Dermis blood vessel endothelial cell (primary cell): ENCODE measurements at regions not wholly inside any gene's neighbourhood (a gene's known extent, or its start where the extent isn't known, plus 50 kb on each side); places are given as distances from the start of the nearest gene placed in this dataset.
"Not testable (repeated sequence)": the region's sequence is repeated elsewhere in the genome, so short reads cannot be mapped to it uniquely, and the experiment has no call there.

Experiments used
- DNase-seq: peaks from one replicate; pipeline ENCODE4 v3.0.0; 2010

GRCh38 chr5:79924936-79925893, 65.8 kb downstream of the MTX3 start:
- peak; percentile 15 for DNase-seq

- no peak for DNase-seq
Measured at GRCh38 chr5:79923431-79923830, 67.6 kb downstream of the MTX3 start.

- no peak for DNase-seq
Measured at GRCh38 chr5:79922626-79923025, 68.4 kb downstream of the MTX3 start.

GRCh38 chr5:79907452-79907851, 83.6 kb downstream of the MTX3 start:
- DNase-seq, result not testable (repeated sequence)

- not testable (repeated sequence) for DNase-seq
Measured at GRCh38 chr5:79902571-79902970, 88.5 kb downstream of the MTX3 start.

GRCh38 chr5:79901631-79902030, 89.4 kb downstream of the MTX3 start:
- DNase-seq, result no peak

GRCh38 chr5:79898611-79899010, 92.5 kb downstream of the MTX3 start:
- DNase-seq, result peak; percentile 11

- DNase-seq, result no peak
Measured at GRCh38 chr5:79893976-79894375, 97.1 kb downstream of the MTX3 start.

- DNase-seq, result no peak
Measured at GRCh38 chr5:79893485-79893884, 97.6 kb downstream of the MTX3 start.

- no peak for DNase-seq
Measured at GRCh38 chr5:79890930-79891249, 100.2 kb downstream of the MTX3 start.

- DNase-seq, result no peak
Measured at GRCh38 chr5:79890119-79890929, 100.7 kb downstream of the MTX3 start.

- DNase-seq, result no peak
Measured at GRCh38 chr5:79888643-79889042, 102.4 kb downstream of the MTX3 start.

GRCh38 chr5:79886925-79887655, 104.0 kb downstream of the MTX3 start:
- no peak for DNase-seq

- DNase-seq, result no peak
Measured at GRCh38 chr5:79886456-79886855, 104.6 kb downstream of the MTX3 start.

- not testable (repeated sequence) for DNase-seq
Measured at GRCh38 chr5:79879880-79880279, 111.2 kb downstream of the MTX3 start.

GRCh38 chr5:79878721-79879336, 112.2 kb downstream of the MTX3 start:
- DNase-seq, result peak; percentile 34

GRCh38 chr5:79878136-79878679, 112.9 kb downstream of the MTX3 start:
- DNase-seq, result no peak

- no peak for DNase-seq
Measured at GRCh38 chr5:79876456-79876855, 114.6 kb downstream of the MTX3 start.

- no peak for DNase-seq
Measured at GRCh38 chr5:79875230-79875629, 115.8 kb downstream of the MTX3 start.

- no peak for DNase-seq
Measured at GRCh38 chr5:79873187-79873586, 117.9 kb downstream of the MTX3 start.

GRCh38 chr5:79872291-79872690, 118.8 kb downstream of the MTX3 start:
- no peak for DNase-seq
